HEK293T (cell line): ENCODE measurements at regions not wholly inside any gene's neighbourhood (a gene's known extent, or its start where the extent isn't known, plus 50 kb on each side); places are given as distances from the start of the nearest gene placed in this dataset.

Source experiments
- CTCF ChIA-PET: fragments of 350-600 bp; formaldehyde crosslinking; extraction: SDS; loops from one replicate; lab custom pipeline; 2021; ENCODE audit warnings: antibody characterized with exemption, inconsistent platforms; lab: Yijun Ruan, JAX
- POLR2A ChIA-PET: fragments of 350-600 bp; formaldehyde crosslinking; extraction: SDS; loops from one replicate; lab custom pipeline; 2020; ENCODE audit warnings: antibody characterized with exemption, inconsistent platforms; lab: Yijun Ruan, JAX
- DNase-seq: peaks from one replicate; pipeline ENCODE4 v3.0.0; 2012; ENCODE audit warnings: mixed read lengths; ENCODE audit errors: extremely low spot score
- ARNT ChIP-seq: fragments of 450-650 bp; IDR thresholded peaks from 2 replicates; pipeline ENCODE4 v1.6.1; 2017; ENCODE audit warnings: mild to moderate bottlenecking
- BHLHE40 ChIP-seq: fragments of 450-650 bp; IDR thresholded peaks from 2 replicates; pipeline ENCODE4 v1.6.1; 2016; ENCODE audit warnings: mild to moderate bottlenecking, moderate library complexity, borderline replicate concordance
- CTBP1 ChIP-seq: fragments of 450-650 bp; IDR thresholded peaks from 2 replicates; pipeline ENCODE4 v1.6.1; 2016; ENCODE audit warnings: borderline replicate concordance
- ELF4 ChIP-seq: fragments of 450-650 bp; IDR thresholded peaks from 2 replicates; pipeline ENCODE4 v1.6.1; 2017; ENCODE audit warnings: antibody characterized with exemption
- FOXA1 ChIP-seq: fragments of 450-650 bp; IDR thresholded peaks from 2 replicates; pipeline ENCODE4 v1.6.1; 2016; ENCODE audit warnings: mild to moderate bottlenecking
- FOXK2 ChIP-seq: fragments of 450-650 bp; IDR thresholded peaks from 2 replicates; pipeline ENCODE4 v1.6.1; 2016; ENCODE audit warnings: mild to moderate bottlenecking
- FOXM1 ChIP-seq: fragments of 450-650 bp; IDR thresholded peaks from 2 replicates; pipeline ENCODE4 v1.6.1; 2017; ENCODE audit warnings: mild to moderate bottlenecking, borderline replicate concordance
- HDGF ChIP-seq: fragments of 450-650 bp; IDR thresholded peaks from 2 replicates; pipeline ENCODE4 v1.6.1; 2017; ENCODE audit warnings: antibody characterized with exemption, borderline replicate concordance
- L3MBTL2 ChIP-seq: fragments of 450-650 bp; conservative IDR thresholded peaks from 2 replicates; pipeline ENCODE4 v1.6.1; 2016; ENCODE audit warnings: mild to moderate bottlenecking
- LEF1 ChIP-seq: fragments of 450-650 bp; IDR thresholded peaks from 2 replicates; pipeline ENCODE4 v1.6.1; 2017; ENCODE audit warnings: mild to moderate bottlenecking, borderline replicate concordance
- NFRKB ChIP-seq: fragments of 450-650 bp; IDR thresholded peaks from 2 replicates; pipeline ENCODE4 v1.6.1; 2016; ENCODE audit warnings: mild to moderate bottlenecking, moderate library complexity
- PKNOX1 ChIP-seq: fragments of 450-650 bp; IDR thresholded peaks from 2 replicates; pipeline ENCODE4 v1.6.1; 2016
- SP1 ChIP-seq: fragments of 450-650 bp; IDR thresholded peaks from 2 replicates; pipeline ENCODE4 v1.6.1; 2017
- SUZ12 ChIP-seq: fragments of 450-650 bp; IDR thresholded peaks from 2 replicates; pipeline ENCODE4 v1.6.1; 2016; ENCODE audit warnings: mild to moderate bottlenecking
- TARDBP ChIP-seq: fragments of 450-650 bp; IDR thresholded peaks from 2 replicates; pipeline ENCODE4 v1.6.1; 2016
- ZNF384 ChIP-seq: fragments of 450-650 bp; IDR thresholded peaks from 2 replicates; pipeline ENCODE4 v1.6.1; 2016

- no peak for DNase-seq
- no peak for TF ChIP-seq BHLHE40
- TF ChIP-seq TARDBP: no peak
- no peak for TF ChIP-seq ZNF384
- TF ChIP-seq ELF4: no peak
- ChIA-PET CTCF (interaction anchor here (0.7 to 0.8 kb wide), 2 partner anchors 17 to 40 kb away, joined by 3 read pairs; no protein-coding TSS in a partner anchor), POLR2A (no interaction called here)
These were observed 429.7 kb upstream of the ROBO2 start for GRCh38 chr3:76610150-76610549.

GRCh38 chr3:76615719-76616118 is 424.2 kb upstream of the ROBO2 start:
- TF ChIP-seq ZNF384: no peak
- no peak for TF ChIP-seq L3MBTL2
- no peak for TF ChIP-seq FOXM1
- no peak for TF ChIP-seq FOXK2
- no peak for TF ChIP-seq ARNT
- TF ChIP-seq BHLHE40: no peak
- no peak for TF ChIP-seq CTBP1
- no peak for TF ChIP-seq SP1
- TF ChIP-seq TARDBP: no peak
- TF ChIP-seq FOXA1: no peak
- no peak for TF ChIP-seq SUZ12
- no peak for TF ChIP-seq NFRKB
- no peak for DNase-seq
- ChIA-PET CTCF (interaction anchor here (0.5 kb wide), 1 partner anchor 23 kb away, joined by 3 read pairs; no protein-coding TSS in a partner anchor), POLR2A (no interaction called here)

- DNase-seq: no peak
- TF ChIP-seq SUZ12 (no peak), TARDBP (no peak), PKNOX1 (no peak), ELF4 (no peak)
- CTCF ChIA-PET: no interaction called here
- POLR2A ChIA-PET: no interaction called here
These were observed 415.7 kb upstream of the ROBO2 start for GRCh38 chr3:76624164-76624563.

GRCh38 chr3:76627236-76627635 is 412.7 kb upstream of the ROBO2 start:
- no peak for TF ChIP-seq NFRKB
- no peak for DNase-seq
- CTCF ChIA-PET: no interaction called here
- POLR2A ChIA-PET: no interaction called here

- TF ChIP-seq TARDBP (no peak), BHLHE40 (no peak), PKNOX1 (no peak), ELF4 (no peak), L3MBTL2 (no peak), FOXM1 (no peak), HDGF (no peak), NFRKB (no peak), LEF1 (no peak), SUZ12 (no peak), ARNT (no peak), ZNF384 (no peak), FOXK2 (no peak), SP1 (no peak), CTBP1 (no peak), FOXA1 (no peak)
- CTCF ChIA-PET: no interaction called here
These were observed 408.6 kb upstream of the ROBO2 start for GRCh38 chr3:76631251-76631650.

GRCh38 chr3:76638006-76638405 is 401.9 kb upstream of the ROBO2 start:
- POLR2A ChIA-PET: no interaction called here
- CTCF ChIA-PET: no interaction called here
- DNase-seq: no peak
- TF ChIP-seq PKNOX1 (no peak), ELF4 (no peak), L3MBTL2 (no peak), SP1 (no peak), ZNF384 (no peak), HDGF (no peak), LEF1 (no peak), CTBP1 (no peak), BHLHE40 (no peak), FOXM1 (no peak), FOXA1 (no peak), SUZ12 (no peak), FOXK2 (no peak)

More at GRCh38 chr3:76631251-76631650, 408.6 kb upstream of the ROBO2 start:
- POLR2A ChIA-PET: no interaction called here
- no peak for DNase-seq

- ChIA-PET POLR2A (no interaction called here), CTCF (no interaction called here)
- DNase-seq: no peak
- TF ChIP-seq PKNOX1 (peak; percentile 80), L3MBTL2 (no peak), ZNF384 (peak; percentile 93)
These were observed 396.1 kb upstream of the ROBO2 start for GRCh38 chr3:76643623-76644304.
